Stomach (tissue), 4 donors: ENCODE measurements at regions not wholly inside any gene's neighbourhood (a gene's known extent, or its start where the extent isn't known, plus 50 kb on each side); places are given as distances from the start of the nearest gene placed in this dataset.

Experiments
- POLR2AphosphoS5 ChIP-seq, 3 donors: sonication (generic); formaldehyde crosslinking; IDR thresholded peaks; one replicate each; pipeline ENCODE4 v1.6.1; 2016; ENCODE audit warnings: antibody characterized with exemption in 3 of 3
- TF ChIP-seq, protein P1 (sequence below), 7 experiments: fragments of 450-650 bp in 4 of 7; fragments of 200-600 bp in 3 of 7; sonication (generic) in 3 of 7; IDR thresholded peaks; one replicate each; pipeline ENCODE4 v1.5.1; 2016 to 2019; ENCODE audit warnings: antibody characterized with exemption in 7 of 7, control low read depth in 2 of 7, mild to moderate bottlenecking in 1 of 7

DNA sequence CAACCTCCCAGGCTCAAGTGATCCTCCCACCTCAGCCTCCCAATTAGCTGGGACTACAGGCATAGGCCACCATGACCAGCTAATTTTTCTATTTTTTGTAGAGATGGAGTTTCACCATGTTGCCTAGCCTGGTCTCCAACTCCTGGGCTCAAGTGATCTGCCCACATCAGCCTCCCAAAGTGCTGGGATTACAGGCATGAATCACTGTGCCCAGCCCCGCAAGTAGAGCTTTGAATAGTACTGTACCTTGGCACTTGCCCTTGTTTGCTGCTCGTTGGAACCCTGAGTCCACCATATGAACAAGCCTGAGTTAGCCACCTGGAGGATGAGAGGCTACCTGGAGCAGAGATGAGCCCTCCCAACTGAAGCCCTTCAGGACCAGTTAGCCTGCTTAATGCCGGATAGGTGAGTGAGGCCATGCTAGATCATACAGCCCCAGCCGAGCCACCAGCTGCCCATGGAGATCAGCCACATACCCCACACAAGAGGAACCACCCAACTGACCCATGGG, 267.9 kb downstream of the SHQ1 start:
- TF ChIP-seq POLR2AphosphoS5 (IDR thresholded peaks at IDR 0.05): no peak
- TF ChIP-seq, protein P1, sequence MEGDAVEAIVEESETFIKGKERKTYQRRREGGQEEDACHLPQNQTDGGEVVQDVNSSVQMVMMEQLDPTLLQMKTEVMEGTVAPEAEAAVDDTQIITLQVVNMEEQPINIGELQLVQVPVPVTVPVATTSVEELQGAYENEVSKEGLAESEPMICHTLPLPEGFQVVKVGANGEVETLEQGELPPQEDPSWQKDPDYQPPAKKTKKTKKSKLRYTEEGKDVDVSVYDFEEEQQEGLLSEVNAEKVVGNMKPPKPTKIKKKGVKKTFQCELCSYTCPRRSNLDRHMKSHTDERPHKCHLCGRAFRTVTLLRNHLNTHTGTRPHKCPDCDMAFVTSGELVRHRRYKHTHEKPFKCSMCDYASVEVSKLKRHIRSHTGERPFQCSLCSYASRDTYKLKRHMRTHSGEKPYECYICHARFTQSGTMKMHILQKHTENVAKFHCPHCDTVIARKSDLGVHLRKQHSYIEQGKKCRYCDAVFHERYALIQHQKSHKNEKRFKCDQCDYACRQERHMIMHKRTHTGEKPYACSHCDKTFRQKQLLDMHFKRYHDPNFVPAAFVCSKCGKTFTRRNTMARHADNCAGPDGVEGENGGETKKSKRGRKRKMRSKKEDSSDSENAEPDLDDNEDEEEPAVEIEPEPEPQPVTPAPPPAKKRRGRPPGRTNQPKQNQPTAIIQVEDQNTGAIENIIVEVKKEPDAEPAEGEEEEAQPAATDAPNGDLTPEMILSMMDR (IDR thresholded peaks at IDR 0.05): no peak
